Muscle of arm (tissue), 1 donor: ENCODE measurements at regions not wholly inside any gene's neighbourhood (a gene's known extent, or its start where the extent isn't known, plus 50 kb on each side); places are given as distances from the start of the nearest gene placed in this dataset.

Experiments used
- DNase-seq: peaks from one replicate; pipeline ENCODE4 v3.0.0-alpha.2; 2013

- no peak for DNase-seq
Observed at GRCh38 chr2:220166616-220167015, 539.2 kb downstream of the SLC4A3 start.

DNA sequence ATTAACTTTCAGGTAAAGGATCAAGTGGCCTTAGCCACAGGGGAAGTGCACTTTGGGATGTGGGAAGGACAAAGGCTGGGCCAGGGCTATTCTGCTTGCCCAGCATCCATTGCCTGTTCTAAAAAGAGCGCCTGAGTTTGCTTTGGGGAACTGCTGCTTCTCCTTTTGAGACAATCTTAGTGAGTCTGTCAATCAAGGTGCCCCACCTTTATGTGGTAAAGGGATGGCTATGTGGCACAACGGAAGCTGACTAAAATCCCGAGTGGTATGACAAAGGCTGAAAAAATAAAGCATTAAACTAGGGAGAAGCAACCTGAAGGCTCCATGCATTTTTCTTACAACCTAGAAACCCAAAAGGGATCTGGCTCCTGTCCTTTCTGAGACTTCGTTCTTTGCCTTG lies 540.5 kb downstream of the SLC4A3 start:
- DNase-seq = no peak

- peak; percentile 85 for DNase-seq
Observed at GRCh38 chr2:220168891-220169546, 541.6 kb downstream of the SLC4A3 start.

DNA sequence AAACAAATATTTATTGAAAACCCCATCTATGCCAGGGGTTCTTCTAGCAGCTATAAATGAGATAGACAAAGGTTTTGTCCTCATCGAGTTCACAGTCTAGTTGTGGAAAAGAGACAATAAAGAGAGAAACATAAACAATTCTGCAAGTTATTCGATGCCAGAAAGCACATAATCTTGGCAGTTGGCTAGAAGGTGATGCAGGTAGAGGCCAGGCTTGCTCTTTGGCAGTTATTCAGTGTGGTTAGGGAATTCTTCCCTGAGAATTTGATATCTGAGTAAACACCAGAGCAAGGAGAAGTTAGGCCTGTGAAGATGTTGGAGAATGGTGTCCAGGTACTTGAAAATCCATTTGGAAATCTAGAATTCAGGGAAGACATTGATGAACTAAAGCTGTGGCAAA lies 547.4 kb downstream of the SLC4A3 start:
- DNase-seq = no peak

DNA sequence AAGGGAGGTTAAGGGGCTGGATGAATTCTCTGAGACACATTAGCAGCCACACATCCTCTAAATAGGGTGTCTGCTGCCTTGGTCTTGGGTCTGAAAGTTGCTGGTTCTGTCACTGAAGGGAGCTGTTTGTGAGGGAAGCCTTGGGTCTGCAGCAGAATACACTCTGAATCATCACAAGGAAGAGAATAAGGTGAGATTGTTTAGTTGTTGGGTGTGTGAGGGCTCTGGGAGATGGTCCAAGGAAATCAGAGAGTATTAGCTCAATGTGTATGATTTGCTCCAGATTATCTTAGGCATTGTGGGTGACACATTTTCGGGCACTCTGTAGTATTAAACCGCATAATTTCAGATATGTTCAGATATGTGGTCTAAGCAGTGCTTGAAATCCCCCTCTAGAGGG lies 548.5 kb downstream of the SLC4A3 start:
- DNase-seq = no peak

GRCh38 chr2:220178991-220179695 lies 551.7 kb downstream of the SLC4A3 start:
- no peak for DNase-seq

DNA sequence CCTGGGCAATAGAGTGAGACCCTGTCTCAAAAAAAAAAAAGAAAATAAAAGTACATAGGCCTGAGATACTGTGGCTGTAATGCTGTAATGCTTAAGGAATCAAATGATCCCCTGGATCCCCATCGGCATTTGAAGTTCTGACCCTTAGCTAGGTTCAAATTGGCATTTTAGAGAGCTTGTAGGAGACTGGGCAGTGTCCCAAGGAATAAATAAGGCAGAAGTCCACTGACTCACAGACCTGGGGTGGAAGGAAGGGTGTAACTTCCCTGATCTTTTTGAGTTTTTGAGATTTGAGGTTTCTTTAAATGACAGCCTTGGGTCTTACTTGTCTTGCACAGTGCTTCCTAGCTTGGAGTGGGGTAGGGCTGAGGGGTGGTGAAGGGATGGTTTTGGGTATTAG lies 553.7 kb downstream of the SLC4A3 start:
- DNase-seq = no peak

- no peak for DNase-seq
Observed at GRCh38 chr2:220182790-220183189, 555.4 kb downstream of the SLC4A3 start.

GRCh38 chr2:220185766-220186305 lies 558.4 kb downstream of the SLC4A3 start:
- DNase-seq = no peak

DNA sequence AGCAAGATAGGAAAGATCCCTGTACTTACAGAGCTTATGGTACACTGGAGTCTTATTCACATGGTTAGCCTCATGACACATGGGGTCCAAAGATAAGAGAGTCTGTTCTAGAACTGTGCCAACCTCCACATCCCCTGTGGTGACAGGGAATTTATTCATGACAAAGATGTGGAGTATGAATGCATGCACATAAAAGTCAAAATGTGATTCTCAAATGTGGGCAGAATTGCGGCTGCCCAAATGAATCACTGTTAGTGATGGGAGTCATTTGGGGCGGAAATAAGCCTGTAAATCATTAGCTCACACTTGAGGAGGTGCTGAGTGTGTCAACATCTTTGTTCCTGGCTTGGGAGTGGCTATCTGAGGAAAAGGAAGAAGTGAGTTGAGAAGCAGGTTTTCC lies 560.6 kb downstream of the SLC4A3 start:
- DNase-seq = no peak

- no peak for DNase-seq
Observed at GRCh38 chr2:220191031-220191430, 563.6 kb downstream of the SLC4A3 start.

GRCh38 chr2:220191737-220192136 lies 564.3 kb downstream of the SLC4A3 start:
- no peak for DNase-seq

- no peak for DNase-seq
Observed at GRCh38 chr2:220192994-220193753, 565.7 kb downstream of the SLC4A3 start.

DNA sequence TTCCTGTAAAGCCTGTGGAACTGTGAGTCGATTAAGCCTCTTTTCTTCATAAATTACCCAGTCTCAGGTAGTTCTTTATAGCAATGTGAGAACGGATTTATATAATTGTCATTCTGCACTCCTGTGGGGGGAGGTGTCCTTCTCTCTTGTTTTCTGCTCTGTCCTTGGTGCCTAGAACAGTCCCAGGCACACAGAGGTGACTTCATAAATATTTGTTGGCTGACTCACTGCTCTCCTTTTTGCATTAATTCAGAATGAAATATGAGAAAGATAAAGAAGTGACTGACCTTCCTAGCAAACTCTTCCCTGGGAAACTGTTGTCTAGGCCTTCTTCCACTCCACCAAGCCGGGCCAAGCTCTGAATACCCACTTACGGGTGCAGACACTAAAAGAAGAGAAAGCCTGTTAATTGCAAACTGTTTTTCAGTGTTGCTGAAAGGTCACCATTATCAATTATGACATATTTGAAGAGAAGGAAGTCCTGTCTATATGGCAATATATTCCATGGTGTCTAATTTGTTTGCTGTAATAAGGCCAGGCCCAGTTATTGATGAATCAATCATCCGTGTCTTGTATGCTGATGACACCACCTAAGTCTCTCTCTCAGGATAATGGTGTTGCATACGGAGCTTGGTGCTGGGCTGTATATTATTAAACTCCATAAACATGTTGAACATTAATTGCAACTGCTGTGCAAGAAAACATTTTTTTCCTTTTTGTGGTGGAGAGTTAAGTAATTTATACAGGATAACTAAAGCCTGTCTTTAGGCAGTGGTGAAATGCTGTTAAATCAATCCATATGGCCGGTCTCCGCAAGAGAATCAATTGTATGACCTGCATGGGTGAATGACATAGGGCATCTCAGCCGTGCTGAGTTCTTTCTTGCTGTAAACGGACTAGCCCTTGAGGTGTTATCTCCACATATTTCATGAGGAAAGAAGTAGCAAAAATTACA lies 567.5 kb downstream of the SLC4A3 start:
- DNase-seq = no peak

DNA sequence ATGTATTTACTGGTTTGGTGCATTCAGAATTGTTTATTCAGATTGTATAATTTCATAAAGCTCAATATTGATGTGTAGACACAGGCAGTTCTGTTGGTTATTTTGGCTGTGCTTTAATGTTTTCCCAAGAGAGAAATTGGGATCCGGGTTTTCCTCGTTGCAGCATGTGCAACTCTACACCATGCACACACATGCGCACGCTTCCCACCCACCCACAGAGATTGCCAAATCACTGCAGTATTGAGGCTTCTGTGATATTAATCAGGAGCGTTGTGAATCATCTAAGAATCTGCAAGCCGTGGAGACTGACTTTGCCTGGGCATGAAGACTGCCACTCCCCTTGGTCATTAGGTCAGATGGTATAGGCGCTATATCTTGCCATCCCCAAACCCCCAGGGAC lies 571.5 kb downstream of the SLC4A3 start:
- DNase-seq = peak; percentile 53

GRCh38 chr2:220202066-220202465 lies 574.6 kb downstream of the SLC4A3 start:
- DNase-seq = no peak

GRCh38 chr2:220209093-220209492 lies 581.7 kb downstream of the SLC4A3 start:
- no peak for DNase-seq

DNA sequence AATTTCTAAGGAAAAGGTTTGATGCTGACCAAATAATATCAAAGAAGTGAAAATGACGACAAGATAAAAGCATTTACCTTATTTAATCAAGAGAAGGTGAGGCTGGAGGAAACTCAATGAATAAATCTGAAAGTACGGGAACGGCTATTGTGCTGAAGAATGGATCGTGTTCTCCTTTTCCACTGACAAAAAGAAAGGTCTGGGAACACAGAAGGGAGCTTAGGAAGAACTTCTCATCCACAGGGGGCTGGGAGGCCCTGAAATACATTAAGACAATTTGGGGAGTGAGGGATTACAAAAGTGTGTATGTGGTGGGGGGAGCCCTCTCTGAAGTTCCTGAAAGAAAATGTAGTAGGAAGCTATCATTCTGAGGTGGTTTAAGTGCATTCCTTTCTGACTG lies 582.3 kb downstream of the SLC4A3 start:
- DNase-seq = no peak

GRCh38 chr2:220212296-220213080 lies 585.1 kb downstream of the SLC4A3 start:
- DNase-seq = no peak

GRCh38 chr2:220215785-220216184 lies 588.4 kb downstream of the SLC4A3 start:
- DNase-seq = peak; percentile 15

- no peak for DNase-seq
Observed at GRCh38 chr2:220219371-220219770, 591.9 kb downstream of the SLC4A3 start.
